H1 (cell line): ENCODE measurements at regions not wholly inside any gene's neighbourhood (a gene's known extent, or its start where the extent isn't known, plus 50 kb on each side); places are given as distances from the start of the nearest gene placed in this dataset.

Experiments
- CTCF ChIA-PET: fragments of 300-600 bp; sonication (Branson Sonifier 250); formaldehyde crosslinking; loops from one replicate; lab custom pipeline; 2021; ENCODE audit not compliant: partially characterized antibody; lab: Charles Lee
- POLR2A ChIA-PET: fragments of 300-600 bp; sonication (Branson Sonifier 250); formaldehyde crosslinking; loops from one replicate; lab custom pipeline; 2021; ENCODE audit warnings: inconsistent platforms; ENCODE audit not compliant: partially characterized antibody; lab: Charles Lee
- DNase-seq, 2 experiments: peaks; one replicate each; pipeline versions ENCODE4 v3.0.0 to v3.0.0-alpha.2; 2010 to 2022; ENCODE audit warnings: low spot score in 2 of 2, low read depth in 1 of 2, mixed read lengths in 1 of 2
- FAIRE-seq: peaks from 2 replicates; lab custom pipeline; 2011; peaks lifted over from hg19 to GRCh38; lab: Jason Lieb, UNC
- H2AFZ ChIP-seq: 2 replicates; pipeline ENCODE4 v1.8.1; 2012; ENCODE audit warnings: low read length, inconsistent platforms
- H2AK5ac ChIP-seq: 2 replicates; pipeline ENCODE4 v1.6.1; 2013; ENCODE audit warnings: low read depth, low read length
- H2BK120ac ChIP-seq: replicated peaks from 2 replicates; pipeline ENCODE3; 2013; ENCODE audit warnings: low read depth, low read length, inconsistent platforms
- H2BK12ac ChIP-seq: 2 replicates; pipeline ENCODE4 v1.6.1; 2013; ENCODE audit warnings: low read depth, low read length
- H2BK15ac ChIP-seq: 2 replicates; pipeline ENCODE4 v1.6.1; 2013; ENCODE audit warnings: low read length
- H2BK20ac ChIP-seq: 2 replicates; pipeline ENCODE4 v1.6.1; 2013; ENCODE audit warnings: low read length
- H2BK5ac ChIP-seq: 2 replicates; pipeline ENCODE4 v1.6.1; 2013; ENCODE audit warnings: low read depth, low read length
- H3K14ac ChIP-seq: 2 replicates; pipeline ENCODE4 v1.6.1; 2013; ENCODE audit warnings: inconsistent platforms; ENCODE audit not compliant: insufficient read length
- H3K18ac ChIP-seq: 2 replicates; pipeline ENCODE4 v1.6.1; 2013; ENCODE audit warnings: low read length; ENCODE audit errors: extremely low read depth
- H3K23ac ChIP-seq: 2 replicates; pipeline ENCODE4 v1.6.1; 2013; ENCODE audit warnings: inconsistent platforms; ENCODE audit not compliant: insufficient read length
- H3K23me2 ChIP-seq: 2 replicates; pipeline ENCODE4 v1.6.1; 2013; ENCODE audit warnings: low read depth, low read length
- H3K27ac ChIP-seq: 2 replicates; pipeline ENCODE4 v1.6.1; 2011; ENCODE audit warnings: low read depth, low read length, inconsistent platforms
- H3K27me3 ChIP-seq, 4 experiments: replicated peaks in 1 of 4; 1 replicate in 1 of 4; 2 replicates in 3 of 4; pipeline versions ENCODE4 v1.6.1 to v1.8.1; 2011 to 2013; ENCODE audit warnings: low read length in 3 of 4, mild to moderate bottlenecking in 3 of 4, inconsistent platforms in 2 of 4, mixed read lengths in 2 of 4, moderate library complexity in 1 of 4; ENCODE audit not compliant: control insufficient read depth in 3 of 4, insufficient read depth in 3 of 4; ENCODE audit errors: extremely low read depth in 1 of 4
- H3K36me3 ChIP-seq, 4 experiments: 2 replicates each; pipeline versions ENCODE4 v1.6.1 to v1.8.1; 2011 to 2013; ENCODE audit warnings: mild to moderate bottlenecking in 4 of 4, low read length in 3 of 4, moderate library complexity in 2 of 4, control low read depth in 1 of 4, inconsistent platforms in 1 of 4; ENCODE audit not compliant: insufficient read depth in 4 of 4, control insufficient read depth in 2 of 4
- H3K4ac ChIP-seq: replicated peaks from 2 replicates; pipeline ENCODE3; 2013; ENCODE audit warnings: low read length, low read depth, mixed read lengths, inconsistent platforms; ENCODE audit not compliant: insufficient read length
- H3K4me1 ChIP-seq, 4 experiments: replicated peaks in 1 of 4; 1 replicate in 1 of 4; 2 replicates in 3 of 4; pipeline versions ENCODE4 v1.6.1 to v1.8.1; 2011 to 2013; ENCODE audit warnings: low read length in 3 of 4, inconsistent platforms in 2 of 4, mixed read lengths in 1 of 4; ENCODE audit not compliant: insufficient read depth in 4 of 4, control insufficient read depth in 3 of 4
- H3K4me2 ChIP-seq, 2 experiments: 2 replicates each; pipeline versions ENCODE4 v1.6.1 to v1.8.1; 2011 to 2013; ENCODE audit warnings: low read depth in 2 of 2, low read length in 2 of 2, control low read depth in 1 of 2, inconsistent platforms in 1 of 2, mild to moderate bottlenecking in 1 of 2; ENCODE audit not compliant: insufficient read depth in 1 of 2
- H3K4me3 ChIP-seq, 4 experiments: fragments of 200-600, 300-600 bp in 1 of 4; sonication (generic), shearing (Covaris generic), sonication (Bioruptor Twin) in 1 of 4; 2 replicates each; pipeline versions ENCODE4 v1.5.1 to v1.8.1; 2011 to 2016; ENCODE audit warnings: low read length in 4 of 4, low read depth in 3 of 4, control low read depth in 2 of 4, inconsistent platforms in 2 of 4, mild to moderate bottlenecking in 2 of 4, mixed read lengths in 1 of 4, moderate library complexity in 1 of 4; ENCODE audit not compliant: insufficient read depth in 2 of 4; ENCODE audit errors: extremely low read depth in 1 of 4
- H3K56ac ChIP-seq: replicated peaks from 2 replicates; pipeline ENCODE3; 2013; ENCODE audit warnings: low read depth, mild to moderate bottlenecking, mixed read lengths, low read length, inconsistent platforms; ENCODE audit not compliant: insufficient read length
- H3K79me1 ChIP-seq: 2 replicates; pipeline ENCODE4 v1.6.1; 2013; ENCODE audit warnings: low read depth, low read length, control low read depth
- H3K79me2 ChIP-seq, 2 experiments: 2 replicates each; pipeline versions ENCODE4 v1.6.1 to v1.8.1; 2012 to 2013; ENCODE audit warnings: low read length in 2 of 2, mild to moderate bottlenecking in 2 of 2, inconsistent platforms in 1 of 2; ENCODE audit not compliant: insufficient read depth in 2 of 2, control insufficient read depth in 1 of 2
- H3K9ac ChIP-seq, 4 experiments: replicated peaks in 1 of 4; 1 replicate in 1 of 4; 2 replicates in 3 of 4; pipeline versions ENCODE4 v1.6.1 to v1.8.1; 2011 to 2013; ENCODE audit warnings: low read depth in 3 of 4, low read length in 3 of 4, control low read depth in 2 of 4, mild to moderate bottlenecking in 2 of 4, moderate library complexity in 2 of 4, inconsistent platforms in 1 of 4; ENCODE audit errors: extremely low read depth in 1 of 4
- H3K9me3 ChIP-seq, 2 experiments: 2 replicates each; pipeline versions ENCODE4 v1.6.1 to v1.8.1; 2012 to 2013; ENCODE audit warnings: mild to moderate bottlenecking in 2 of 2, moderate library complexity in 2 of 2, control low read depth in 1 of 2, inconsistent platforms in 1 of 2, low read depth in 1 of 2, low read length in 1 of 2, mixed read lengths in 1 of 2; ENCODE audit not compliant: insufficient read depth in 2 of 2
- H4K20me1 ChIP-seq, 2 experiments: replicated peaks in 1 of 2; 2 replicates each; pipeline versions ENCODE3 to v1.8.1; 2011 to 2013; ENCODE audit warnings: inconsistent platforms in 2 of 2, low read length in 2 of 2, mild to moderate bottlenecking in 1 of 2; ENCODE audit not compliant: insufficient read depth in 2 of 2, control insufficient read depth in 1 of 2
- H4K5ac ChIP-seq: 2 replicates; pipeline ENCODE4 v1.6.1; 2013; ENCODE audit warnings: low read length, low read depth, mixed read lengths, inconsistent platforms; ENCODE audit not compliant: insufficient read length
- H4K8ac ChIP-seq: 2 replicates; pipeline ENCODE4 v1.8.0; 2013; ENCODE audit warnings: mild to moderate bottlenecking, moderate library complexity, low read length, inconsistent platforms; ENCODE audit not compliant: insufficient read depth; ENCODE audit errors: extremely low read depth
- H4K91ac ChIP-seq: replicated peaks from 2 replicates; pipeline ENCODE3; 2013; ENCODE audit warnings: low read length, mixed read lengths, inconsistent platforms; ENCODE audit not compliant: insufficient read length
- ASH2L ChIP-seq: fragments of 200-600, 300-600 bp; sonication (generic); IDR thresholded peaks from one replicate; pipeline ENCODE4 v1.7.1; 2017; ENCODE audit warnings: low read length
- CBX8 ChIP-seq: fragments of 300-800, 300-1000 bp; sonication (generic); IDR thresholded peaks from 2 replicates; pipeline ENCODE4 v1.7.1; 2016; ENCODE audit warnings: low read depth, low read length, borderline replicate concordance
- EP300 ChIP-seq, 2 experiments: IDR thresholded peaks; 1 replicate in 1 of 2; 2 replicates in 1 of 2; pipeline ENCODE4 v1.6.1; 2011 to 2012; ENCODE audit warnings: low read depth in 2 of 2, low read length in 2 of 2, mild to moderate bottlenecking in 2 of 2, borderline replicate concordance in 1 of 2, inconsistent platforms in 1 of 2, moderate library complexity in 1 of 2
- FOSL1 ChIP-seq: IDR thresholded peaks from 2 replicates; pipeline ENCODE4 v1.6.1; 2011; ENCODE audit warnings: mild to moderate bottlenecking, low read depth, low read length, moderate library complexity; ENCODE audit not compliant: insufficient read depth
- MAX ChIP-seq: IDR thresholded peaks from 2 replicates; pipeline ENCODE4 v1.6.1; 2012; ENCODE audit warnings: inconsistent platforms
- NANOG ChIP-seq: IDR thresholded peaks from 2 replicates; pipeline ENCODE4 v1.6.1; 2011; ENCODE audit warnings: low read length, low read depth, mild to moderate bottlenecking, inconsistent platforms; ENCODE audit not compliant: insufficient read depth, poor library complexity, severe bottlenecking
- POLR2AphosphoS5 ChIP-seq: IDR thresholded peaks from 2 replicates; pipeline ENCODE4 v1.6.1; 2011; ENCODE audit warnings: low read depth, low read length
- SAP30 ChIP-seq: fragments of 300-600 bp; sonication (generic); IDR thresholded peaks from 2 replicates; pipeline ENCODE4 v1.7.1; 2012; ENCODE audit warnings: low read length, moderate library complexity, mild to moderate bottlenecking, inconsistent platforms; ENCODE audit not compliant: insufficient read depth, insufficient replicate concordance
- SIX5 ChIP-seq: IDR thresholded peaks from 2 replicates; pipeline ENCODE4 v1.6.1; 2011; ENCODE audit warnings: mild to moderate bottlenecking, low read depth, low read length
- SP1 ChIP-seq: IDR thresholded peaks from 2 replicates; pipeline ENCODE4 v1.6.1; 2011; ENCODE audit warnings: low read depth, low read length
- SRF ChIP-seq: IDR thresholded peaks from 2 replicates; pipeline ENCODE4 v1.6.1; 2011; ENCODE audit warnings: mild to moderate bottlenecking, low read depth, low read length, moderate library complexity
- SUZ12 ChIP-seq: fragments of 200-600 bp; sonication (generic); IDR thresholded peaks from 2 replicates; pipeline ENCODE4 v1.6.1; 2012; ENCODE audit warnings: mild to moderate bottlenecking, inconsistent platforms, low read length, moderate library complexity, mixed read lengths
- ZNF274 ChIP-seq: IDR thresholded peaks from 2 replicates; pipeline ENCODE4 v1.7.0; 2012; ENCODE audit warnings: low read length, borderline replicate concordance; ENCODE audit errors: extremely low read depth
- WGBS, 2 experiments: shearing (Covaris generic) in 1 of 2; methylation state at CpG; one replicate each; pipeline versions ENCODE4 v1.1.6 to v1.1.7; 2013 to 2015; ENCODE audit warnings: low lambda C conversion rate in 2 of 2, mixed read lengths in 2 of 2, inconsistent platforms in 1 of 2, low coverage in 1 of 2, missing lambda C conversion rate in 1 of 2; ENCODE audit not compliant: insufficient replicate concordance in 2 of 2, insufficient coverage in 1 of 2, insufficient read length in 1 of 2; ENCODE audit errors: extremely low coverage in 1 of 2, missing lambda C conversion rate in 1 of 2; 5-methylcytosine and 5-hydroxymethylcytosine counted together

GRCh38 chr21:14054682-14055081 lies 156.1 kb downstream of the LIPI start:
- Histone ChIP-seq H2AK5ac (no peak overlapping the region), H3K4me3 (no peak overlapping the region), H4K20me1 (peaks cover 5 to 13% of the 10 kb centered on the region in 2 experiments), H3K79me1 (peaks cover 11% of the 10 kb centered on the region), H3K14ac (no peak overlapping the region), H4K8ac (0 out of 2 replicates have a peak overlapping the region, but pooled peaks have one; percentile 51), H2BK120ac (no peak overlapping the region), H3K56ac (no peak overlapping the region), H3K4me1 (no peaks in the 10 kb centered on the region; a peak in 1 of 7 replicates), H3K4me2 (no peak overlapping the region), H4K91ac (no peak overlapping the region), H2AFZ (no peak overlapping the region), H2BK15ac (no peak overlapping the region), H3K36me3 (no peaks in the 10 kb centered on the region), H3K18ac (no peak overlapping the region), H3K27ac (no peak overlapping the region), H3K4ac (no peak overlapping the region), H3K79me2 (peaks cover 0 to 67% of the 10 kb centered on the region in 2 experiments; a peak in 3 of 4 replicates), H3K23ac (no peak overlapping the region), H2BK5ac (no peak overlapping the region; the same call in 1 of the 2 replicates), H3K23me2 (no peaks in the 10 kb centered on the region), H4K5ac (no peak overlapping the region), H3K9ac (no peak overlapping the region), H3K9me3 (no peaks in the 10 kb centered on the region), H2BK12ac (no peak overlapping the region), H3K27me3 (no peaks in the 10 kb centered on the region), H2BK20ac (no peak overlapping the region)
- ChIA-PET POLR2A (no interaction called here), CTCF (no interaction called here)
- 90% methylated on average over 3 of the region's 3 CpGs; no CpG with 5 or more reads in 1 of the 2 experiments for WGBS, 2 experiments
- no peak for FAIRE-seq
- DNase-seq: no peak
- TF ChIP-seq SRF: no peak
- TF ChIP-seq SUZ12: no peak
- TF ChIP-seq FOSL1: no peak
- no peak for TF ChIP-seq NANOG
- TF ChIP-seq ZNF274: no peak
- TF ChIP-seq POLR2AphosphoS5: no peak
- TF ChIP-seq SIX5: no peak
- no peak for TF ChIP-seq EP300 (IDR thresholded peaks at IDR 0.05; ENCODE audit: borderline replicate concordance in 1 of 2, low read depth in 2 of 2, low read length in 2 of 2)
- TF ChIP-seq MAX: no peak
- no peak for TF ChIP-seq ASH2L
- no peak for TF ChIP-seq SP1
- no peak for TF ChIP-seq SAP30
- TF ChIP-seq CBX8: no peak
